ENCODE measurements at regions not wholly inside any gene's neighbourhood (a gene's known extent, or its start where the extent isn't known, plus 50 kb on each side); places are given as distances from the start of the nearest gene placed in this dataset.

- H3K4me2 ChIP-seq = peak overlapping the region; percentile 84
- no peak for FAIRE-seq
- ATAC-seq = peak; percentile 97 to 100
- DNase-seq (ENCODE audit: low read depth in 1 of 2, low spot score in 1 of 2) = peak; percentile 15 to 68
- H3K9me3 ChIP-seq = no peaks in the 10 kb centered on the region
- ChIA-PET CTCF (interaction anchor here (0.6 to 1.7 kb wide), 4 partner anchors 10 to 1375 kb away, joined by 3 to 6 read pairs (median 4); no protein-coding TSS in a partner anchor), POLR2A (no interaction called here)
- H3K27ac ChIP-seq = no peak overlapping the region
- WGBS (ENCODE audit: missing lambda C conversion rate) = 8% methylated on average over 21 of the region's 47 CpGs
- H3K4me3 ChIP-seq = peak overlapping the region; percentile 36
- TF ChIP-seq PHF8 (IDR thresholded peaks at IDR 0.05; ENCODE audit: borderline replicate concordance, low read depth) (no peak), EHMT2 (IDR thresholded peaks at IDR 0.05; ENCODE audit: low read depth) (no peak), HEYL (CRISPR knock-in tag; IDR thresholded peaks at IDR 0.05) (no peak), NR3C1 (IDR thresholded peaks at IDR 0.05) (no peak), ZSCAN20 (CRISPR knock-in tag; IDR thresholded peaks at IDR 0.05) (no peak), USF2 (IDR thresholded peaks at IDR 0.05) (no peak), CHD2 (IDR thresholded peaks at IDR 0.05; ENCODE audit: low read length, partially characterized antibody) (no peak), SMC3 (IDR thresholded peaks at IDR 0.05) (peak; percentile 19; the same call in 1 of the 3 replicates), ESRRA (IDR thresholded peaks at IDR 0.05; ENCODE audit: borderline replicate concordance, low read length) (no peak), RARB (CRISPR knock-in tag; IDR thresholded peaks at IDR 0.05) (no peak), MAFK (IDR thresholded peaks at IDR 0.05; ENCODE audit: partially characterized antibody) (no peak), BHLHE40 (IDR thresholded peaks at IDR 0.05; ENCODE audit: low read depth, low read length) (no peak), KDM5A (IDR thresholded peaks at IDR 0.05) (no peak), RAD21 (conservative IDR thresholded peaks at IDR 0.05 in 1 of 2, IDR thresholded peaks at IDR 0.05 in 1 of 2) (peak; percentile 26 to 30; a peak in 2 of 5 replicates), JUNB (IDR thresholded peaks at IDR 0.05) (no peak), EP300 (IDR thresholded peaks at IDR 0.05) (no peak), ZC3H11A (IDR thresholded peaks at IDR 0.05) (no peak), MAZ (IDR thresholded peaks at IDR 0.05; ENCODE audit: borderline replicate concordance, low read depth, low read length) (no peak), SREBF2 (IDR thresholded peaks at IDR 0.05) (no peak), EHF (CRISPR knock-in tag; IDR thresholded peaks at IDR 0.05) (no peak)
- TF ChIP-seq, protein P1, sequence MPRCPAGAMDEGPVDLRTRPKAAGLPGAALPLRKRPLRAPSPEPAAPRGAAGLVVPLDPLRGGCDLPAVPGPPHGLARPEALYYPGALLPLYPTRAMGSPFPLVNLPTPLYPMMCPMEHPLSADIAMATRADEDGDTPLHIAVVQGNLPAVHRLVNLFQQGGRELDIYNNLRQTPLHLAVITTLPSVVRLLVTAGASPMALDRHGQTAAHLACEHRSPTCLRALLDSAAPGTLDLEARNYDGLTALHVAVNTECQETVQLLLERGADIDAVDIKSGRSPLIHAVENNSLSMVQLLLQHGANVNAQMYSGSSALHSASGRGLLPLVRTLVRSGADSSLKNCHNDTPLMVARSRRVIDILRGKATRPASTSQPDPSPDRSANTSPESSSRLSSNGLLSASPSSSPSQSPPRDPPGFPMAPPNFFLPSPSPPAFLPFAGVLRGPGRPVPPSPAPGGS (IDR thresholded peaks at IDR 0.05) = no peak
- TF ChIP-seq, protein P2, sequence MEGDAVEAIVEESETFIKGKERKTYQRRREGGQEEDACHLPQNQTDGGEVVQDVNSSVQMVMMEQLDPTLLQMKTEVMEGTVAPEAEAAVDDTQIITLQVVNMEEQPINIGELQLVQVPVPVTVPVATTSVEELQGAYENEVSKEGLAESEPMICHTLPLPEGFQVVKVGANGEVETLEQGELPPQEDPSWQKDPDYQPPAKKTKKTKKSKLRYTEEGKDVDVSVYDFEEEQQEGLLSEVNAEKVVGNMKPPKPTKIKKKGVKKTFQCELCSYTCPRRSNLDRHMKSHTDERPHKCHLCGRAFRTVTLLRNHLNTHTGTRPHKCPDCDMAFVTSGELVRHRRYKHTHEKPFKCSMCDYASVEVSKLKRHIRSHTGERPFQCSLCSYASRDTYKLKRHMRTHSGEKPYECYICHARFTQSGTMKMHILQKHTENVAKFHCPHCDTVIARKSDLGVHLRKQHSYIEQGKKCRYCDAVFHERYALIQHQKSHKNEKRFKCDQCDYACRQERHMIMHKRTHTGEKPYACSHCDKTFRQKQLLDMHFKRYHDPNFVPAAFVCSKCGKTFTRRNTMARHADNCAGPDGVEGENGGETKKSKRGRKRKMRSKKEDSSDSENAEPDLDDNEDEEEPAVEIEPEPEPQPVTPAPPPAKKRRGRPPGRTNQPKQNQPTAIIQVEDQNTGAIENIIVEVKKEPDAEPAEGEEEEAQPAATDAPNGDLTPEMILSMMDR (IDR thresholded peaks at IDR 0.05) = peak; percentile 32; the same call in 1 of the 3 replicates
- TF ChIP-seq, protein P3, sequence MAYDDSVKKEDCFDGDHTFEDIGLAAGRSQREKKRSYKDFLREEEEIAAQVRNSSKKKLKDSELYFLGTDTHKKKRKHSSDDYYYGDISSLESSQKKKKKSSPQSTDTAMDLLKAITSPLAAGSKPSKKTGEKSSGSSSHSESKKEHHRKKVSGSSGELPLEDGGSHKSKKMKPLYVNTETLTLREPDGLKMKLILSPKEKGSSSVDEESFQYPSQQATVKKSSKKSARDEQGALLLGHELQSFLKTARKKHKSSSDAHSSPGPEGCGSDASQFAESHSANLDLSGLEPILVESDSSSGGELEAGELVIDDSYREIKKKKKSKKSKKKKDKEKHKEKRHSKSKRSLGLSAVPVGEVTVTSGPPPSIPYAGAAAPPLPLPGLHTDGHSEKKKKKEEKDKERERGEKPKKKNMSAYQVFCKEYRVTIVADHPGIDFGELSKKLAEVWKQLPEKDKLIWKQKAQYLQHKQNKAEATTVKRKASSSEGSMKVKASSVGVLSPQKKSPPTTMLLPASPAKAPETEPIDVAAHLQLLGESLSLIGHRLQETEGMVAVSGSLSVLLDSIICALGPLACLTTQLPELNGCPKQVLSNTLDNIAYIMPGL (CRISPR knock-in tag; IDR thresholded peaks at IDR 0.05; ENCODE audit: borderline replicate concordance) = no peak
- H3K4me1 ChIP-seq = no peaks in the 10 kb centered on the region
These were observed 1011.3 kb downstream of the XPNPEP1 start for GRCh38 chr10:108911814-108912541.
